Small intestine (tissue), 7 donors: ENCODE measurements at regions not wholly inside any gene's neighbourhood (a gene's known extent, or its start where the extent isn't known, plus 50 kb on each side); places are given as distances from the start of the nearest gene placed in this dataset.

Experiments
- DNase-seq, 2 donors: peaks; one replicate each; pipeline versions ENCODE4 v3.0.0 to v3.0.0-alpha.2; 2013
- FAIRE-seq: peaks from 2 replicates; lab custom pipeline; 2012; peaks lifted over from hg19 to GRCh38; lab: Jason Lieb, UNC
- H3K27ac ChIP-seq, 3 donors: one replicate each; pipeline ENCODE4 v1.5.1; 2013; ENCODE audit warnings: low read length in 2 of 3, mild to moderate bottlenecking in 2 of 3, control low read depth in 1 of 3, inconsistent platforms in 1 of 3, low read depth in 1 of 3, moderate library complexity in 1 of 3
- H3K27me3 ChIP-seq, 3 donors: one replicate each; pipeline ENCODE4 v1.6.1; 2013; ENCODE audit warnings: low read length in 3 of 3, inconsistent platforms in 1 of 3; ENCODE audit not compliant: control insufficient read depth in 3 of 3, insufficient read depth in 3 of 3
- H3K36me3 ChIP-seq, 3 donors: one replicate each; pipeline ENCODE4 v1.6.1; 2013; ENCODE audit warnings: low read length in 3 of 3, inconsistent platforms in 1 of 3, low read depth in 1 of 3, mild to moderate bottlenecking in 1 of 3, moderate library complexity in 1 of 3; ENCODE audit not compliant: control insufficient read depth in 3 of 3, insufficient read depth in 2 of 3
- H3K4me1 ChIP-seq, 3 donors: one replicate each; pipeline ENCODE4 v1.6.1; 2013; ENCODE audit warnings: low read length in 2 of 3, inconsistent platforms in 1 of 3, low read depth in 1 of 3, mild to moderate bottlenecking in 1 of 3, moderate library complexity in 1 of 3; ENCODE audit not compliant: control insufficient read depth in 3 of 3, insufficient read depth in 2 of 3
- H3K4me3 ChIP-seq, 3 donors: one replicate each; pipeline ENCODE4 v1.5.1; 2013; ENCODE audit warnings: low read length in 3 of 3, control low read depth in 1 of 3, inconsistent platforms in 1 of 3, low read depth in 1 of 3, mild to moderate bottlenecking in 1 of 3, moderate library complexity in 1 of 3
- H3K9me3 ChIP-seq, 2 donors: one replicate each; pipeline ENCODE4 v1.6.1; 2013; ENCODE audit warnings: low read depth in 1 of 2, low read length in 1 of 2; ENCODE audit not compliant: control insufficient read depth in 2 of 2, insufficient read depth in 1 of 2
- WGBS, 3 donors: extraction: QIAGEN DNeasy Blood & Tissue Kit; methylation state at CpG; one replicate each; pipeline ENCODE4 v1.1.7; 2013; 5-methylcytosine and 5-hydroxymethylcytosine counted together
- donor health status: healthy with polysubstance abuse.
- donor health status: control.
- donor health status: control.
- donor health status: Bipolar disorder and iron deficiency.
- donor health status: healthy.

DNA sequence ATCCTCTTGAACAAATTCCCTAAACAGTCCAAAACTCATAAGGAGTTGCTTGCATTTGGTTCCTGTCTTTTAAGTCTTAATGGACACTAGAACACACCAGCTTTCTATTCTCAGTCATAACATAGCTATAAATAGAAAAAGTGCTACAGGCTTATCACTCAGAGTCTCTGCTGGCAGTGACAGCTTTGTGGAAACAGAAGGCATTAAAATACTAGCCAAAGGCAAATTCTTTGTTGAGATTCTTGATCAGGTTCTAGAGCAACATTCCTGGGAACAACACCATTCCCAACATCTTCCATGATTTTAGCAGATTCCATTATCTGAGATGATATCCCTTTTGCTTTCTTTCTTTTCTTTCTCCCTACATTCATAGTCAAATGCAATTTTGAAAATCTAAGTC is 207.7 kb upstream of the PLEKHG7 start:
- DNase-seq = no peak
- no peaks in the 10 kb centered on the region for H3K36me3 ChIP-seq

DNA sequence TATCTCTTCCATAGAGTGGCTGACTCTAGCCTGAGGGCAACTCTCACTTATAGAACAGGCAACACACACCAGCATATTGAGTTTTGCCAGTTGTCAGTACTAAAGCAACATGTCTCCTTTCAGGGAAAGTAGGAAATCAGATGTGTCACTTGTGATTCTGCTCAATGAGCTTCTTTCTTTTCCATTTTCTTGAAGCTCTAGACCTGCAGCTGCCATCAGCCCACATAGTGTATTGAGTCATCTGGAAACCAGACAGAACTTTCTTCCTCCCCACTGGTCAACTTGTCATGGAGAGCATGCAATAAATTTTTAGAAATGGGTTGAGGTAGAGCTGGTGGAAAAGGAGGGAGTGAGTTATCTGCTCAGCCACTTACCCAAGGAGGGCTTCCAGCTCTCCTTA is 209.0 kb upstream of the PLEKHG7 start:
- no peak for FAIRE-seq
- Histone ChIP-seq H3K4me1 (no peaks in the 10 kb centered on the region), H3K36me3 (no peaks in the 10 kb centered on the region), H3K4me3 (no peak overlapping the region), H3K27me3 (no peaks in the 10 kb centered on the region), H3K9me3 (no peaks in the 10 kb centered on the region), H3K27ac (no peak overlapping the region)
- DNase-seq = no peak

More for the DNA sequence above, 207.7 kb upstream of the PLEKHG7 start:
- no peak overlapping the region for H3K4me3 ChIP-seq
- H3K4me1 ChIP-seq = no peaks in the 10 kb centered on the region
- H3K9me3 ChIP-seq = no peaks in the 10 kb centered on the region
- no peak overlapping the region for H3K27ac ChIP-seq
- no peak for FAIRE-seq
- H3K27me3 ChIP-seq = no peaks in the 10 kb centered on the region

DNA sequence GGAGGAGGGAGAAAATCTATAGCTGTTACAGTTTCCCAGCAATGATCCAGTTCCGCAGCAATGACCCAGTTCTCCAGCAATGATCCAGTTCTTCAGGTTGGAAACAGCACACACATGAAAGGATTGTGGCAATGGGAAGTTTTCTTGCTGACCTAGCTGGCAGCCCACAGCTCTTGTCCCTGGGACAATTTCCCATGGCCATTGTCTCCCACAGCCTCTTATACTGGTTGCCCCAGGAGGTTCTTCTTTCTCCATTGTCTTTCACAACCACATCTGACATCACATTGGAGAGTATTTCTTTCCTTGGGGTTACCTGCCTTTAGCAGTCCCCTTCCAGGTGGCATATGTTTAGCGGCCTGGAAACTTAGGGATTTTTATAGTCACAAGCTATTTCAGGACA is 209.8 kb upstream of the PLEKHG7 start:
- no peaks in the 10 kb centered on the region for H3K9me3 ChIP-seq
- no peak overlapping the region for H3K4me3 ChIP-seq
- H3K27ac ChIP-seq = no peak overlapping the region
- no peak for DNase-seq
- no peaks in the 10 kb centered on the region for H3K27me3 ChIP-seq
- FAIRE-seq = no peak
- H3K4me1 ChIP-seq = no peaks in the 10 kb centered on the region
- H3K36me3 ChIP-seq = no peaks in the 10 kb centered on the region
- WGBS, 3 donors = 95 to 98% (median 98%) methylated on average over 2 of the region's 2 CpGs

DNA sequence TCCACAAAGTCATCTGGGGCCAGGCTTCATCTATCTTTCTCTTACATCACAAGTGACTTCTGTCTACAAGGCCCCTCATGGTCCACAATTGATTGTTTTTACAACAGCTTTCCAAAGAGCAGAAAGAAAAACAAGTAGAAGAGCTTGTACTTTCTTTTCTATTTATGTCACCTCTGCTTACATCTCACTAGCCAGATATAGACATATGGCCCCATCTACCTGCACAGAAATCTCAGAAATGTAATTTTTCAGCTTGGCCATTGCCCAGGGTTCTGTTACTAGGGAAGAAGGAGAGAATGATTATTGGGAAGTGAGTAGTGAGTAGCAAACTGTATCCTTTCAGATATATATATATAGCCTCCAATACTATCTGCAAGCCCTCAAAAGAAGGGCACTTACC is 210.5 kb upstream of the PLEKHG7 start:
- FAIRE-seq = no peak

DNA sequence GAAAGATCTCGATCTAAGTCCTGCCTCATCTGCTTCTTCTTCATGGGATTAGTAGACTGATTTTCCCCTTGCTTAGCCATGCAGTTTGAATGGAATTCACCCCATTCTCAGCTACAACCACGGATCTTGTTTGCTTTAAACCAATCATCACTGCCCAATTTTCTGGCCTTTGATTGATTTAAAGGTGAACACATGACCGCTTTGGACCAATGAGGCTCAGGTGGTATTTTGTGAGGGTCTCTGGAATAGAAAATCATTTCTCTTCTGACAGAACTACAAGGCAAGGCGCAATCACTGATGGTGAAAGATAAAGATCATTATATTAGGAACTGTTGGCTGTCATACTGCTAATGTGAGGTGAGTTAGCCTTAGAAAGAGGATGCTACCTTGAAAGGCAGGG is 213.0 kb upstream of the PLEKHG7 start:
- Histone ChIP-seq H3K27me3 (no peaks in the 10 kb centered on the region), H3K4me3 (no peak overlapping the region), H3K4me1 (no peaks in the 10 kb centered on the region), H3K36me3 (no peaks in the 10 kb centered on the region), H3K27ac (no peak overlapping the region), H3K9me3 (no peaks in the 10 kb centered on the region)
- no peak for DNase-seq
- WGBS, 3 donors = 86 to 88% (median 87%) methylated on average over 4 of the region's 4 CpGs
- FAIRE-seq = no peak

More for the DNA sequence above, 210.5 kb upstream of the PLEKHG7 start:
- Histone ChIP-seq H3K36me3 (no peaks in the 10 kb centered on the region), H3K27me3 (no peaks in the 10 kb centered on the region), H3K27ac (no peak overlapping the region), H3K4me3 (no peak overlapping the region), H3K4me1 (no peaks in the 10 kb centered on the region), H3K9me3 (no peaks in the 10 kb centered on the region)
- no peak for DNase-seq

DNA sequence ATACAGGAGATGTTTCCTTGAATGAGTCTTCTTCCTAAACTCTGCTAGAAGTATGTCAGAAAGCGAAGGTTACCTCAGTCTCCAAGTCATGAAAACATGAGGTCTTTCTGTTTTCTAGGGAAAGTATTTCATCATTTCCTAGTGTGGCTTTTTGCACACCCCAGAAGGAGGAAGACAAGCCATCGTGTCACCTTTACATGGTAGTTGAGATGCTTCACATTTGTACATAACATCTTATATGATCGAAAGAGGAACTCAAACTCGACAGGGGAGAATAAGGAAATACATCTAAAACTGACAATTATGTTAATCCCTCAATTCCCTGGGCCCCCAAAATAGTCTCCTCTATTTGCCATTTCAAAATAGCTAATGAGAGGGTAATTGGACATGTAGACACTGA is 214.1 kb upstream of the PLEKHG7 start:
- WGBS, 3 donors = 83 to 87% (median 84%) methylated on average over 4 of the region's 4 CpGs
- FAIRE-seq = no peak
- DNase-seq = no peak
- H3K27me3 ChIP-seq = no peaks in the 10 kb centered on the region
- no peak overlapping the region for H3K4me3 ChIP-seq
- no peak overlapping the region for H3K27ac ChIP-seq
- no peaks in the 10 kb centered on the region for H3K9me3 ChIP-seq
- H3K36me3 ChIP-seq = no peaks in the 10 kb centered on the region
- H3K4me1 ChIP-seq = no peaks in the 10 kb centered on the region

DNA sequence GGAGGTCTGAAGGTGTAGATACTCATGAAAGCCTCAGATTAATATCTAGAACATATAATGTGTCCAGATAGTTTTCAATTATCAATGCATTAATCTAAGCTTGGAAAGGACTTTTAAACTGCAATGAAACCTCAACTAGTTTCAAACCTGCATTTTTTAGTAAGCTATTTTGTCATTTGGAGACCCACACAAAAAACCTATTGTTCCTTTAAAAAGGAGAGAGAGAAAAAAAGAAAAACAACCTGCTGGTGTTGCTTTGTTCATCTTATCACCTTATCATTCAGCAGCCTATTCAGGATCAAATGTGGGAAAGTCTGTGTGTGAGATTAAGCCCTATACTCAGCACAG is 215.7 kb upstream of the PLEKHG7 start:
- Histone ChIP-seq H3K27me3 (no peaks in the 10 kb centered on the region), H3K4me3 (no peak overlapping the region), H3K36me3 (no peaks in the 10 kb centered on the region), H3K27ac (no peak overlapping the region), H3K4me1 (no peaks in the 10 kb centered on the region), H3K9me3 (no peaks in the 10 kb centered on the region)
- no peak for DNase-seq
- FAIRE-seq = no peak

DNA sequence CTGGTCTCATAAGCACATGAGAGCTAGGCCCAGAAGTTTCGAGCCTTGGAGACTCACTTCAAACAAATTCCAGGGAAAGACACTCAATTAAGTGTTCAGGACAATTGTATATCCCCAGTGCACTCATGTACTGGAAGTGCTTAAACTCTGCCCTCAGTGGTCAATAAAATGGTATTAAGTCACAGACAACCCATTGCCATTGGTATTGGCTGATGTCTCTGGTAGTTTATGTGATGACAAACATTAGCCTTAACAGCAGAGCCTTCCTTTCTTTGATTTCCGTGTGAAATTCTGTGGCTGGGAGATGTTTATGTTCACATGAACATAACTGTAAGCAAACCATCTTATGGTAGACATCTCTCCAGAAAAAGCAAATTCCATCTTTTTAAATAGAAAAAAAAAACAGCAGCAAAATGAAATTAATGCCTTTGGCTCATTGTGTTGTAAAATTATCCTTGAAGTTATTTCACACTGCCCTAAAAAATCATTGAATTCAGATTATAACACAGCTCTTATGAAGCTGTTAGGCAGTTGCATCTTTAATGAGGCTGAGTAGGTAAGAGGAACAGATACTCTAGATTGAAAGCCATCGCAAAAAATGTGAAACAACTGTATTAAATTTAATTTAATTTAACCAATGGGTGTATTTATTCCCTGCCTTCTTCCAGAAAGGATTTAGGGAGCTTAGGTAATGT is 216.2 kb upstream of the PLEKHG7 start:
- Histone ChIP-seq H3K27ac (no peak overlapping the region), H3K36me3 (no peaks in the 10 kb centered on the region), H3K27me3 (no peaks in the 10 kb centered on the region), H3K4me3 (no peak overlapping the region), H3K4me1 (no peaks in the 10 kb centered on the region), H3K9me3 (no peaks in the 10 kb centered on the region)
- no peak for FAIRE-seq
- WGBS, 3 donors = 71 to 84% (median 83%) methylated on average over 3 of the region's 3 CpGs
- DNase-seq = no peak
